SH-SY5Y (cell line): ENCODE measurements at regions not wholly inside any gene's neighbourhood (a gene's known extent, or its start where the extent isn't known, plus 50 kb on each side); places are given as distances from the start of the nearest gene placed in this dataset.

Source experiments
- GATA2 ChIP-seq: IDR thresholded peaks from 2 replicates; pipeline ENCODE4 v1.6.1; 2011; ENCODE audit warnings: mild to moderate bottlenecking, low read depth, low read length
- GATA3 ChIP-seq: IDR thresholded peaks from 2 replicates; pipeline ENCODE4 v1.6.1; 2011; ENCODE audit warnings: low read depth, mild to moderate bottlenecking, low read length, moderate library complexity

DNA sequence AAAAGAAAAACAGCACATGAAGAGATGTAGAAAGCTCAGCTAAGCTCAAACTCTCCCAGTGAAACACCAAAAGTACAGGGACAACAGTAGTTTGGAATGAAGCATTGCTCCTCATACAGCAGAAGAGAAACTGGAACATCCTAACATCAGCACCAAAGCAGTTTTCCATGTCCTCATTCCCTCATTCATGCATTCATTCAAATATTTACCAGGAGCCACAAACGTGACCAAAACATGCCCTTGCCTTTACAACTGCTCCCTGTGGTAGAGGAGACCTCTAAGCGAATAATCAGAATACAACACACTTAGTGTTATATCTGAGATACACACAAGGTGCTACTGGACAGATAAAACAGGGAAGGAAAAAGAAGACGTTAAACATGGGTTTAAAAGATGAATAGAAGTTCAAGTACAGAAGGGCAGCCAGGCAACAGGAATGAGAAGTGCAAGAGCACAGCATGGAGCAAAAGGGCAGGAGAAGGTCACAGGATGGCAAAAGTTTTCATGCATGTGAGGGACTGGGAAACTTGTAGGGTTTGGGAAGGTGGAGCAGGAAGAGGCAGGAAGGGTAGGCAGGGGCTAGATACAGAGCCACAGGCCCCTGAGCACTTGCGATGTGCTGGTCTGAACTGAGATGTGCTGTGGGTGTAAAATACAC lies 58.5 kb upstream of the LMCD1 start:
- TF ChIP-seq GATA2 (no peak), GATA3 (no peak)
